DOHH2 (cell line): ENCODE measurements at regions not wholly inside any gene's neighbourhood (a gene's known extent, or its start where the extent isn't known, plus 50 kb on each side); places are given as distances from the start of the nearest gene placed in this dataset.

Source experiments
- H3F3A ChIP-seq: fragments of 200-600 bp; sonication (generic), shearing (Covaris generic); 2 replicates; pipeline ENCODE4 v1.6.0; 2016; ENCODE audit warnings: antibody characterized with exemption, mild to moderate bottlenecking; ENCODE audit not compliant: control insufficient read depth, insufficient read depth
- H3K27ac ChIP-seq: fragments of 200-600 bp; sonication (generic); 2 replicates; pipeline ENCODE4 v1.5.1; 2014; ENCODE audit warnings: low read depth, mild to moderate bottlenecking, low read length, moderate library complexity
- H3K27me3 ChIP-seq: fragments of 200-600 bp; sonication (generic); 2 replicates; pipeline ENCODE4 v1.6.1; 2014; ENCODE audit warnings: mild to moderate bottlenecking, low read length, mixed read lengths; ENCODE audit not compliant: control insufficient read depth
- H3K36me3 ChIP-seq: fragments of 200-600 bp; sonication (generic); 2 replicates; pipeline ENCODE4 v1.6.1; 2014; ENCODE audit warnings: mild to moderate bottlenecking, low read length, moderate library complexity, mixed read lengths; ENCODE audit not compliant: control insufficient read depth
- H3K4me1 ChIP-seq: fragments of 200-600 bp; sonication (generic); 2 replicates; pipeline ENCODE4 v1.6.1; 2014; ENCODE audit warnings: mild to moderate bottlenecking, low read length, mixed read lengths; ENCODE audit not compliant: control insufficient read depth
- H3K4me2 ChIP-seq: fragments of 200-600 bp; sonication (generic); 2 replicates; pipeline ENCODE4 v1.6.0; 2014; ENCODE audit warnings: mild to moderate bottlenecking, low read length, moderate library complexity
- H3K4me3 ChIP-seq: fragments of 200-600 bp; sonication (generic); 2 replicates; pipeline ENCODE4 v1.5.1; 2014; ENCODE audit warnings: mild to moderate bottlenecking, low read length, mixed read lengths
- H3K79me2 ChIP-seq: fragments of 200-600 bp; sonication (generic); 2 replicates; pipeline ENCODE4 v1.6.1; 2014; ENCODE audit warnings: mild to moderate bottlenecking, low read length, mixed read lengths; ENCODE audit not compliant: control insufficient read depth
- H3K9me2 ChIP-seq: fragments of 200-600 bp; sonication (generic); replicated peaks from 2 replicates; pipeline ENCODE4 v1.6.1; 2014; ENCODE audit warnings: mild to moderate bottlenecking, low read length, mixed read lengths; ENCODE audit not compliant: control insufficient read depth
- H3K9me3 ChIP-seq: fragments of 200-600 bp; sonication (generic); 2 replicates; pipeline ENCODE4 v1.6.1; 2014; ENCODE audit warnings: antibody characterized with exemption, low read length, mixed read lengths; ENCODE audit not compliant: control insufficient read depth, insufficient read depth
- H4K20me1 ChIP-seq: fragments of 200-600 bp; sonication (generic); 2 replicates; pipeline ENCODE4 v1.6.0; 2014; ENCODE audit warnings: low read depth, mild to moderate bottlenecking, antibody characterized with exemption, low read length, moderate library complexity; ENCODE audit not compliant: control insufficient read depth, insufficient read depth
- EZH2phosphoT487 ChIP-seq: fragments of 200-600 bp; sonication (generic); IDR thresholded peaks from 2 replicates; pipeline ENCODE4 v1.6.1; 2017; ENCODE audit warnings: borderline replicate concordance, mild to moderate bottlenecking, antibody characterized with exemption, low read length, moderate library complexity, mixed read lengths
- TF ChIP-seq, protein P1 (sequence below): fragments of 200-600 bp; sonication (generic); IDR thresholded peaks from one replicate; pipeline ENCODE4 v1.5.1; 2014; ENCODE audit warnings: antibody characterized with exemption, mild to moderate bottlenecking, low read depth, low read length; ENCODE audit not compliant: poor library complexity, severe bottlenecking

DNA sequence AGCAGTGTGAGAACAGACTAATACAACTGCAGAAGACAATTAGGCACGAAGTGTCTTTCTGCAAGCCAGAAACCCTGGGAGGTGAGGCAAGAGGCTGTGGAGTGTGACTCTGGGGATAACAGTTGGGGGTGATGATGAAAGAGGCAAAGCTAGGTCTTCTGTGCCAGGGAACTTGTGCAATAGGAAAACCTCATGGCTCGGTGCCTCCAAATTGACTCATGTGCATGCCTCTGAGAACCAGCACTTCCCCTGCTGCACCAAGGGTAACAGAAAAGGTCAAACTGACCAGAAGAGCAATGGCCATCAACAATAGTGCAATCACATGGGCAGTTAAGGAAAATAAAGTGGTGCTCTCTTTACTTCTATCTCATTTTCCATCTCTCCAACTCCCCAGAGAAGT, 136.4 kb downstream of the SCG2 start:
- Histone ChIP-seq H3K27me3 (no peaks in the 10 kb centered on the region), H3K9me2 (no peaks in the 10 kb centered on the region), H3K4me1 (no peaks in the 10 kb centered on the region), H3F3A (no peaks in the 10 kb centered on the region), H4K20me1 (no peaks in the 10 kb centered on the region), H3K27ac (no peak overlapping the region), H3K79me2 (no peaks in the 10 kb centered on the region), H3K9me3 (no peaks in the 10 kb centered on the region), H3K4me2 (no peak overlapping the region), H3K36me3 (no peaks in the 10 kb centered on the region), H3K4me3 (no peak overlapping the region)
- TF ChIP-seq EZH2phosphoT487: no peak
- TF ChIP-seq, protein P1, sequence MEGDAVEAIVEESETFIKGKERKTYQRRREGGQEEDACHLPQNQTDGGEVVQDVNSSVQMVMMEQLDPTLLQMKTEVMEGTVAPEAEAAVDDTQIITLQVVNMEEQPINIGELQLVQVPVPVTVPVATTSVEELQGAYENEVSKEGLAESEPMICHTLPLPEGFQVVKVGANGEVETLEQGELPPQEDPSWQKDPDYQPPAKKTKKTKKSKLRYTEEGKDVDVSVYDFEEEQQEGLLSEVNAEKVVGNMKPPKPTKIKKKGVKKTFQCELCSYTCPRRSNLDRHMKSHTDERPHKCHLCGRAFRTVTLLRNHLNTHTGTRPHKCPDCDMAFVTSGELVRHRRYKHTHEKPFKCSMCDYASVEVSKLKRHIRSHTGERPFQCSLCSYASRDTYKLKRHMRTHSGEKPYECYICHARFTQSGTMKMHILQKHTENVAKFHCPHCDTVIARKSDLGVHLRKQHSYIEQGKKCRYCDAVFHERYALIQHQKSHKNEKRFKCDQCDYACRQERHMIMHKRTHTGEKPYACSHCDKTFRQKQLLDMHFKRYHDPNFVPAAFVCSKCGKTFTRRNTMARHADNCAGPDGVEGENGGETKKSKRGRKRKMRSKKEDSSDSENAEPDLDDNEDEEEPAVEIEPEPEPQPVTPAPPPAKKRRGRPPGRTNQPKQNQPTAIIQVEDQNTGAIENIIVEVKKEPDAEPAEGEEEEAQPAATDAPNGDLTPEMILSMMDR: no peak

- Histone ChIP-seq H3K79me2 (no peaks in the 10 kb centered on the region), H3K9me3 (no peaks in the 10 kb centered on the region), H3K9me2 (no peaks in the 10 kb centered on the region), H3K4me3 (no peak overlapping the region), H3K27ac (no peak overlapping the region), H3K36me3 (no peaks in the 10 kb centered on the region), H3F3A (no peaks in the 10 kb centered on the region), H3K4me2 (no peak overlapping the region), H3K27me3 (no peaks in the 10 kb centered on the region), H4K20me1 (no peaks in the 10 kb centered on the region), H3K4me1 (no peaks in the 10 kb centered on the region)
- no peak for TF ChIP-seq EZH2phosphoT487
- TF ChIP-seq, protein P1: no peak
These were observed 135.0 kb downstream of the SCG2 start for GRCh38 chr2:223467196-223467595.

DNA sequence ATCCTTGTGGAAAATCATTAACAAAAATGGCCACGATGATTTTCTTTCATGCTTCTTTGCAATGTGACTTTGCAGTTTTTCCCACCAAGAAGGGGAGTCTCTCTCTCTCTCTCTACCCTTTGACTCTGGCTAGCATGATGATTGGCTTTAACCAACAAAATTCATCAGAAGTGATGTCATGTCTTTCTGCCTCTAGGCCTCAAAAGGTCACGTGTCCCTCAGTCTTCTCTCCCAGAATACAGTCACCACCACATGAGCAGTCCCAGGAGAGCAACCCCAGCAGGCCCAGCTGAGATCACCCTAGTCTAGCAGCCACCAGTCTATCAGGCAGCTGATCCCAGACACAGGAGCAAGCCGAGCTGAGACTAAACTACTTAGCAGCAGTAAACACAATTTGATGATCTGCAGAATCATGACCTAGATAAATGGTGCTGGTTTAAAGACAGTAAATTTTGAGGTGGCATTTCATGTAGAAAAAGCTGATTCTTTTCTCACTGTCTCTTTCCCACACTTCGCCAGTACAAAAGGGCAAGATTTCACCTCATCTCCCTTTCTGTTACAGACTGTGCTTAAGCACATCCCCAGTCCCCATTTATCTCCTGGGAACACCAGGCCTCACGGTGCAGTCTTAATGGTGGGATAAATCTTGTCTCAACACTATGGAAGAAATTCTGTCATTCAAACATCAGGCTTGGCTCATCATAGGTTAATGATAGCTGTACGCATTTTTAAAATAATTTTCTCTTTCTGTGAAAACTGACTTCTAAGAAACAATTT, 132.7 kb downstream of the SCG2 start:
- Histone ChIP-seq H3K27ac (no peak overlapping the region), H3F3A (no peaks in the 10 kb centered on the region), H3K36me3 (no peaks in the 10 kb centered on the region), H3K79me2 (no peaks in the 10 kb centered on the region), H3K4me1 (no peaks in the 10 kb centered on the region), H4K20me1 (no peaks in the 10 kb centered on the region), H3K27me3 (no peaks in the 10 kb centered on the region), H3K9me3 (no peaks in the 10 kb centered on the region), H3K9me2 (no peaks in the 10 kb centered on the region), H3K4me3 (no peak overlapping the region), H3K4me2 (no peak overlapping the region)
- no peak for TF ChIP-seq EZH2phosphoT487
- TF ChIP-seq, protein P1: no peak

DNA sequence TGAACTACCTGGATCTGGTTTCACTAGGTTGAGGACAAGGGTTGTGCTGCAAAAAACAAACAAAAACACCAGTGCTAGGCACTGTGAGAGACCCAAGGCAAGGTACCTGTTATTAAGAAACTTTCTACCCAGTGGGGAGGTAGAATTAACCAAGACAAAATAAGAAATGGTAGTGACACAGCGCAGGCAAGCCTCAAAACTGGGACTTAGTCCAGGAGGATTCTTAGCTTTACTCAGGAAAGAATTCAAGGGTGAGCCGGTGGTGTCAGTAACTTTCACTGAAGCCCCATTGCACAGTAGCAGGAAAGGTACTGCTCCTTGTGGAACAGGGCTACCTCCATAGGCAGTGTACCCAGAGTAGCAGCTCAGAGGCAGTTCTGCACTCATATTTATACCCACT, 131.6 kb downstream of the SCG2 start:
- H3K27me3 ChIP-seq: no peaks in the 10 kb centered on the region

More for the DNA sequence above, 131.6 kb downstream of the SCG2 start:
- Histone ChIP-seq H3K4me1 (no peaks in the 10 kb centered on the region), H3K79me2 (no peaks in the 10 kb centered on the region), H3K36me3 (no peaks in the 10 kb centered on the region), H3K4me3 (no peak overlapping the region), H3K4me2 (no peak overlapping the region), H3K9me2 (no peaks in the 10 kb centered on the region), H4K20me1 (no peaks in the 10 kb centered on the region), H3K9me3 (no peaks in the 10 kb centered on the region), H3F3A (no peaks in the 10 kb centered on the region), H3K27ac (no peak overlapping the region)
- no peak for TF ChIP-seq EZH2phosphoT487
- TF ChIP-seq, protein P1: no peak
